HG02571 (cell line): ENCODE measurements at regions not wholly inside any gene's neighbourhood (a gene's known extent, or its start where the extent isn't known, plus 50 kb on each side); places are given as distances from the start of the nearest gene placed in this dataset.

Experiments
- ATAC-seq: cut with Tn5 transposase; IDR thresholded peaks from one replicate; pipeline ENCODE4 v1.9.1; 2021; ENCODE audit warnings: mild to moderate bottlenecking, moderate library complexity; ENCODE audit not compliant: unreplicated experiment

DNA sequence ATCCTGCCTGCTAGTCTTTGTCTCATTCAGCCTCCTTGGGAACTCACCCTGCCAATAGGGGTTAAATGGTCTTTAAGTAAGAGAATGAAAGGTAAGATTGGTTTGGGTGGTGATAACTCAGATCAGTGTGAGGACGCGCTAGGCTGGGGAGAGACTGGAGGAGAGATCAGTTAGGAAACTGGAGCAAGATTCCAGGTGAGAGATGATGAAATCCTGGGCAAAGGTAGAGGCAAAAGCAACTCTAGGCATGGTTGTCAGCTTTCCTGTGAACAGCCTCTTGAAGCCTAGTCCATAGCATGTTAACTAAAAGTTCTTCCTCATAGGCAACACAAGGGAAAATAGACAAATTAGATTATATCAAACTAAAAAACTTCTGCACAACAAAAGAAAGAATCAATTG, 145.2 kb upstream of the ANKRD28 start:
- no peak for ATAC-seq

DNA sequence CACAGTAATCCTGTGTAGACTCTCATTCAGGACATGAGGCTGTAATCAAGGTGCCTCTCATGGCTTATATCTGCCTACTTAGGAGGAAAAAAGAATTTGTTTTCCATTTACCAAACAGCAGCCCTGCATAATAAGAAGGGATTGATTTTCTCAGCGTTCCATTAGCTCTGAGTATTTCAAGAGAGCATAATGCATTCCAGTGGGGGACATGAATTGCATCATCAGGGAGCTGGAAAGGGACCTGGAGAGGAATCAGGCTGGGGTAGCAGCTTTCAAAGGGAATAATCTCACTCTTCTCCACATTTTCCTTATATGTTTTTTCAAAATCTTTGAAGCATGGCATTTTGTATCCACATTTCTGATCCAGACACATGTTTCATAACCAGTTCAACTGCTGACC, 150.6 kb upstream of the ANKRD28 start:
- ATAC-seq, result no peak

DNA sequence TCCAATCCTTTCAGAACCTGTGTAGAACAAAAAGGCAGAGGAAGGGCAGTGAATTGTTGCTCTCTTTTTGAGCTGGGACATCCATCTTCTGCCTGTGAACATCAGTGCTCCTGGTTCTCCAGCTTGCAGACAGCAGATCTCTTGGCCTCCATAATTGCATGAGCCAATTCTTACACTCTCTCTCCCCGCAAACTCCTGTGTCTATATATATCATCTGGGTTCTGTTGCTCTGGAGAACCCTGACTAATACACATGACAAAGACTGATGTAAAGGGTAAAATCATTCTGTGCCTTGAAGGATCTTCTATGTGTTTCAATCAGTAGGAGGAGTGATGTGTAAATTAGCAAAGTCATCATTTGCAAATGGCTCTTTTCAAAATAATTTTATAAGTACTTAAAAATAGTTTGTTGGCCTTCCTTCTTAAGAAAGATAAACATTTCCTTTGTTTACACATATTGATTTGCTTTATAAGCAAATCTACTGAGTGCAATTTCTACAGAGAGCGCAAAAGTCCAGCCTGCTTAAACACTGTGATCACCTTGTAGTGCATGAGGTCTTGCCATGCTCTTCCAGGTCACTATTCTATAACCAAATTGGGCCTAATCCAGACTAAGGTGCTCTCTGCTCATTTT, 154.9 kb upstream of the ANKRD28 start:
- ATAC-seq, result no peak

DNA sequence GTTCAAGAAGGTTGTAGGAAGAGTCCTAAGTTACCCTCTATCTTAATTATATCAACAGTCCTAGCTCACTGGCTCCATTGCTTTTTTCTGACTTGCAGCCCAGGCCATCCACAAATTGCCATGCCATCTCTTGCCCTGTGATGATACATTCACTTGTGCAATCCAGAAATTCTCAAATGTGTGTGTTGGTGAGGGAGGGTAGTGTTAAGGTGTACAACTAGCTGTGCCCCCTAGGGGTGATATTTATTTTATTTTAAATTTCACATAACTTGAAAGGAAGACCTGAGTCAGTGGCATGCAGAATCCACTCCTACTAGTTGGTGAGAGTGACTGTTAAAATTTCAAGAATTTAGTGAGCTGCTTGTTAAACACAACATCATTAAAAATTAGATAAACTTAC, 156.1 kb upstream of the ANKRD28 start:
- ATAC-seq, result no peak

DNA sequence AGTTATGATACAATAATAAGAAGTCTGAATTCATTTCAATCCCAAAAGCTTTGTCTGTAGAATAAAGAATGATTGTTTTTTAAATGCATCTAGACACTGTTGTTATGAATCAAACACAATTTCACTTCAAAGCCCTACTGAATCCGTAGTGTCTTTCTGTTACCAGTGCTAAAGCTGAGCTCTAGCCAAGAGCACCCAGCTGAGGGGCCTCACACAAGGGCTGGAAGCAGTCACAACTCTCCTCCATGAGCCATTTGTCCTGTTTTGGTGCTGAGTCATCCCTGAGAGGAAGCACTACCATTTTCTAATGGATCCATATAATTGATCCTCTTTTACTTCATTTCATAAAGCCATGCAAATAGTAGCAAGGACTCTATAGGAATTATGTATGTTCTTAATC, 158.2 kb upstream of the ANKRD28 start:
- ATAC-seq, result no peak

DNA sequence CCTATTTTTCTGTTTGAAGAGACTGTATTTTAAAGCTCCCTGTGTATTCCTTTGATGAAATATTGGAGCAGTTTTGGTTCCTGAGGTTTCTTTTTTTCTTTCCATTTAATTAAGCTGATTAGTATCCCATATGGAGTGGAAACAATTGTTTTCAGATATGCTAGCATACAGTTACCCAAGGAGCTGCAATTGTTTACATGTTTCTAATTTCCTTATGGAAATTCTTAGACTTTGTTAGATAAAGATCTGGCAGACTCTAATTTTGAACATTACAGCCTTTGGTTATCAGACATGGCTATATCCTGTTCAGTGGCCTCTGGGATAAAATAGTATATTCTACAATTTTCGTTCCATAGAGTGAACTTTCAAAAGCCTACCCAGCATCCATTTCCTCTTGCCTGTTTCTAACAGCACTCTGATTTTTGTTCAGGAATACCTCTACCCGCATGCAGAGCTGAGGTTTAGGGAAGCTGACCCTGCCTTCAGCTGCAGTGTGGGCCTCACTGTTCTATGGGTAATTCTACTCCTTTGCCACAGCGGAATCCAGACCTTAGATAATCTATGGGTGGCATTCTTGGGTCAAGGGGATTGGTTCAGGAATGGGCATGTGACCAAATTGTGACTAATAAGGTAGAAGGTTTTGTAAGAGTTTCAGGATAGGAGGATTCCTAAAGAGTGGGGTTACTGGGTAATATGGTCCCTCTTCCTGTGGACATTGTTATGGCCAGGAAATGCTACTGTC, 161.1 kb upstream of the ANKRD28 start:
- no peak for ATAC-seq

DNA sequence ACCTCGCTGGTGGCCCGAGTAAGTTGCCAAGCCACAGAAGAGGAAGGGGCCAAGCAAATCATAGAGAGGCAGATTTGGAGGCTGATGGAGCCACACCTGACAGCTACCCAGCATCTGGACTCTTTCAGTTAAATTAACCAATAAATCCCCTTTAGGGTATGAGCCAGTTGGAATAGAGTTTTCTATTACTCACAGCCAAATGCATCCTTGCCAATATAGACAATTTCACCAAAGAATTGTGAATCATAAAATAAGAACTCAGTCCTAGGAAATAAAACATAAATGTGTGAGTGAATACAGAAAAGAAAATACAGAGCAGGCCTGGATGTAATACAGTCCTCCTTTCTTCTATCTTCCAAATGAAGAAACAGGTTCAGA, 161.6 kb upstream of the ANKRD28 start:
- ATAC-seq, result no peak

DNA sequence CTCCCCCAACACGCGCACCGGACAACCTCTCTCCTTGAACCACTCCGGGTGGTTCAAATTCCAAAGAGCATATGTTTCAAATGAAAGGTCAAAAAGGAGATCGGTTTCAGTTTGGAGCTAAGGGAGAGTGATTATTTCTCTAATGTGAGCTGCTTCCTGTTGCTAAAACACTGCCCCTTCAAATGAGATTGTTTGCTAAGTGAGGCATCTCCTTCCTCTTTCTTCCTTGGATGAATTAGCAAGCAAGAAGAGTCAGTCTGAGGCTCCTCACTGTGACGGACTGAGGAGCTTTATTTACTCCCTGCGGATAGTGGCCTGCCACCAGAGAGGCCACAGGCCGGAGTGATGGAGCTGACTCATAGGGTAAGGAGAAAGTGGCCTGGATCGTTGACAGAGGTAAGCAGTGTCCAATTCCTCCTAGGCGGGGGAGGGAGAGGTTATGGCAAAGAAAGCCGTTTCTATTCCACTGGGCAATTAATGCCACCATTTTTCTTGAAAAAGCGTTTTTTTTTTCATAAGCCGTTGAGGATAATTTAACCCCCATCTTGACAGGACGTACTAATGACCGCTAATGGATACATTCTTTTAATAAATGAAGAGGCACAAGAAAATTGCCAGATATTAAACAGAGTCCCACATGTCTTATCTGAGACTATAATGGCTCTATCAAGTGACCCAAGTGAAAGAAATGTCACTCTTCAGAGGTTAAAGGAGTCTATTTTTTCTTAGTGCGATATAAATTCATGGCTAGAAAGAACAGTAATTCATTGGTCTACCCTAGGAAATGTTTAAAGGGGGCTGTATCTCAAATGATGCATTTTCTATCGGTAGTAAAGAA, 167.0 kb upstream of the ANKRD28 start:
- ATAC-seq, result no peak

DNA sequence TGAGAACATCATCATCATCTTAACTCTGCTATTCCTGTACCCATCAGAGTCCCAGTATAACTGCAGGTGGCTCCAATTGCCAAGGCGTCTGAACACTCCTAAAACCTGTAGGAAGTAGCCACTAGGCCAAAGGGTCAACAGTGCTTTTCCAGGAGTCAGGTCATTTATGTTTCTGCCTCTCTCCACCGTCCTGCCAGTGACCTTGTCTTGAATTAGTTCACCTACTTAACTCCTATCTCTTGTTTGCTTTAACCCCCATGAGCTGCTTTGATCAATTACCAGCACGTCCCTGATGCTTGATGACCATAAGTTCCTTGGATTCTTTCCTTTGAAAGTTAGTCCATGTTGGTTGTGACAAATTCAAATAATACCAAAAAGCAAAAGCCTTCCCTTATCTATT, 169.8 kb upstream of the ANKRD28 start:
- no peak for ATAC-seq

DNA sequence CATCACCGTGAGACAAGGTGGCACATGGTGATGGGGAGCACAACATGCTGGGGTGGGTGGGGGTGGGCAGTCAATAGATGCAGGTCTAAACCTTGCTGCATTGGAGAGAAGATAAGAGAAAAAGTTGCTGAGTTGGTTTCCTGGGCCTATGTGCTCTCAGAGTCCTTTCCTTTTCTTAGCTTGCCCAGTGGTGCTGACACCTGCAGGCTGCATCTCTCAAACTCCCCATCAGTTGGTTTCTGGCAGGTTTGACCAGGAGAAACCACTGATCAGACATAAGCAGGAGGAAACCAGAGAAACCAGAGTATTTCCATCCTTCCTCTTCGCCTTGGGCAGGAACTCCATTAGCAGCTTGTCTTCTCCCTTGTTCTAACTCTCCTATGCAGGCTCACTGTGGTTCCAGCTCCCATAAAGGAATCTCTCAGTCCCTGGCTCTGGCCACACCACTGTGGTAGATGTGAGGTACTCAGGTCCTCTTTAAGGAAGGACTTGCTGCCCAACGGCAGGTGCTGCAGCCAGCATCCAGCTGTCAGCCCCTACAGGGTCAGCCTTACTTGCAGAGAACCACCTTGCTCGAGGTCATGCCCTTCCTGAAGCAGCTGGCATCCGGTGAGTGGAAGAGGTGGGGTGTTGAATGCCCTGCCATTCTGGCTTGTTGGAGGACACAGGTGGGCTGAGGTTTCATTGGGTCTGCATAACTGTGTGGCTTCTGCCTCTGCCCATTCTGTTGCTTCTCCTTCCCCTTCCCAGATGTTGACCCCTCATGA, 172.3 kb upstream of the ANKRD28 start:
- ATAC-seq, result no peak

DNA sequence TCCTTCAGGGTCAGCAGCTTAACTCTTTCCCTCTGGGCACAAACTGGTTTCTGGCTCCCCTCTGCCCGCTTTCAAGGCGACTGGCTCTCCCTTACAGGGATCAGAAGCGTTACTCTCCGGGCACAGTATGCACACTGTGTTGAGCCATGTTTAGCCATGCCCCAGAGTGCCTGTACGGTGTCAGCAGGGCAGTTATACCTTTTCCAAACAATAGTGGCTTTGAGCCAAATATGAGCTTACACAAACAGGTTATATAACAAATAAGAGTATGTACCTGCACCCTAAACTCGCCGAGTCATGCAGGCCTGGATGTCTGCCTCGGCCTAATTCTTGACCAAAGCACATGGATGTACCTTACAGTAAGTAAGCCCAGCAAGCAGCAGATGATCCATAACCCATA, 175.6 kb upstream of the ANKRD28 start:
- no peak for ATAC-seq

DNA sequence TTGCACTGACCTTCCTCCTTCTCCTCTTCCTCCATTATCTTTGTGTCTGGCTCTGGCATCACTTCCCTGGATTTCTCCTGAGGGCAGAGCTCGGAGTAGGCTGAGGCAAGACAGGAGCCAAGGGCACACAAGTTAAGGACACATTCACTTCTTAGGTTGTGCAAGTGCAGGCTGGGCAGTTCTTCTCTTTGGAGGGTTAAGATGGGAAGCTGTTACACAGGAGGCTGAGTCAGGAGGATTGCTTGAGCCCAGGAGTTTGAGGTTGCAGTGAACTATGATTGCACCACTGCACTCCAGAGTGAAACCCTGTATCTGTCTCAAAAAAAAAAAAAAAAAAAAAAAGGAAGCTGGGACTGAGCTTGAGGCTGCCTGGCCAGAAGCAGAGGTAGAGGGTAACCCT, 176.2 kb upstream of the ANKRD28 start:
- no peak for ATAC-seq

DNA sequence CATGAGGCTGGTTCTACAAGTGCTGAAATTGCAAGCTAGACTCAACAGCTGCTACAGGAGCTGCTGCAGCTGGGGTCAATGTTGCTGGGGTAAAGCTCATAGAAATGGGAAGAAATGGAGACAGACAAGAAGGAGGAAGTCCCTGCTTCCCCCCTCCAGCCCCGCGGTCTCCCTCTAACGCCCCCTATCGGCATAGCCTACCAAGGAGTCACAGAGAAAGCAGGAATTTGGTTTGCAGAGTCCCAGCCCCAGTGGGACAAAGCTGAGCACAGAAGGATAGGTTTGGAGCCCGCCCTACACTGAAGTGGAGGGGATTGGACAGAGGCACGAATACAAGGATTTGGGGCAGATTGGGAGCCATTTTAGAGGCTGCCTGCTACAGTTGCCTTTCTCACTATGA, 176.9 kb upstream of the ANKRD28 start:
- ATAC-seq, result no peak

DNA sequence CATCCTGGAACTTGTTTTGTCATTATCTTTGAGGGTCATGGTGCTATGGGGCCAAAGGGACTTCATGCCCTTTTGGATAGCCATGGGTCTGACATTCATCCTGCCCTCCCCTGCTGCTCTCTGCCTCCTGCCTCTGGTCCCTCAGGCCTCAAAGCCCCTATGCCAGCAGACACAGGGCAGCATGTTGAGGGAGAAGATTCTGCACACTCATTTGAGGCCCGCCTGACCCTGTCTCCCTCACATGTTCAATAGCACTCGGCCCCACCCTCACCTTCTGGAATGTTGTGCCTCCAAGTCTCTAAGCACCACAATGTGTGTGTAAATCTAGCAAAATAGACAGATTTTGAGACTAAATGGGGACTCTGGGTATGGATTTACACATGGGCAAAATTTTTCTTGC, 178.7 kb upstream of the ANKRD28 start:
- no peak for ATAC-seq

DNA sequence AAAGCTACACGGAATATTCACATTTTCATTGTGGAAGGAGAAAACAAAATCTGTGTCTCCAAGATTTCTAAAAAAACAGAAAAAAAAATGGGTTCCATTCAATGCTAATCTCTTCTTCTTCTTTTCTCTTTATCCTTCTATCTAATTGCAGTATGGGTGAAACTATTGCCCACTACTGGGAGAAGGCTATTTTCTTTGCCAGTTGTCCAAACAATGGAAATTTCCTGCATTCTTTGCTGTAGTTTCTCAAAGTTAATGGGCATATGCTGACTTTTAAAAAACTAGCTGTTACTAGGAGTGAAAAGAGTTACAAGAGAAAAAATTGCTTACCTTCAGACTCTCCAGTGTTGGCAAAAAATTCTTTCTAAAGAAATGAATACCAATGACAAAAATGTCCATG, 179.3 kb upstream of the ANKRD28 start:
- ATAC-seq, result no peak

DNA sequence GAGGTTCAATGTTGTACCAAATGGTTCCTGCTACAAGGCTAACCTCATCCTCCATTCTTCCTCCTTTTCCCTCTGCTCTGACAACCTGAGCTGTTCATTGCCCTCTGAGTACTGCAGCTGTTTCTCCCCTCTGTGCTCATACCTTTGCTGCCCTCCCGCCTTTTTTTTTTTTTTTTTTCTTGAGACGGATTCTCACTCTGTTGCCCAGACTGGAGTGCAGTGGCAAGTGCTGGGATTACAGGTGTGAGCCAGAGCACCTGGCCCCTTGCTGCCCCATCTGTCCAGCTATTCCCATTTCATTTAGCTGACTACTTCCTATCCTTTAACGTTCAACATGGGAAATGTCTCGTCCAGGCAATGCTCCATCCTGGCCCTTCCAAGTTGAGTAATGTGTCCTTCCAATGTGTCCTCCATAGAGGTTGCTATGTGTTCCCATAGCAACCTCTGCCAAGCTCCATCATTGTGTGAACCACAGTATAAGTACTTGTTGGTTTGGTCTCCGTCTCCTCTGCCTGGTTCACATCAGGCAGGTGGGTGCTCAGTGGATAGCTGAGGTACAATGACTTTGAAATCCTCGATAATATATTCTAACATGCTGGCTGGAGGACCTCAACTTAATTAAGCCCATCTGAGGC, 179.9 kb upstream of the ANKRD28 start:
- no peak for ATAC-seq

DNA sequence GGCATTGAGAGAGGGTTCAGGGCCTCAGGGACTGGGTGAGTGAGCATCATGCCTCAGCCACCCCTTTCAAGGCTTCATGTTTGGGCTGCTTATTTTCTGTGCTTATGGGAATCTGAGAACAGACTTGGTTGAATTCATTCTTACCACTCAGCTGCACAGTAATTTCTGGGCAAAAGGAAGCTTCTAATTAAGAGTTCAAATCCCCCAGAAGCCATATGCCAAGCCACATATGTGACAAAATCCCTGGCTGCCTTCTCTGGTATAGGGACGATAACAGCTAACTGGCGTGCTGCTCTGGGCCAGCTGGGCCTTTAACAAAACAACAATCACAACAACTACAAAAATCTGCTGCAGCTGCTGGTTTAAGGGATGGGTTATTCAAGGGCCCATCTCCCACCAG, 181.0 kb upstream of the ANKRD28 start:
- ATAC-seq, result no peak

DNA sequence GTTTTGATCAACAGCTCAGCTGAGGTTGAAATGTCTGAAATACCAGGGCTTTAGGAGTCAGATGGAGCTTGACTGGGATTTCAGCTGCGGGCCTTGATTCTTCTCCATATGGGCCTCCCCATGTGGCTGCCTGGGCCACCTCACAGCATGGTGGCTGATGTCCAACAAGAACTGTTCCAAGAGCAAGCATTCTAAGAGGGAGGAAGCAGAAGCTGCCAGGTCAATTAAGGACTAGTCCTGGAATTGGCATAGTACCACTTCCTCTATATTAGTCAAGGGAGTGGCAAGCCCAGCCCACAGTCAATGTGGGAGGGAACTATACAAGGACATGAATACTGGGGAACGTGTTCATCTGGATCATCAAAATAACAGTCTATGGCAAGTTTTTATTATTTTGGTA, 181.7 kb upstream of the ANKRD28 start:
- no peak for ATAC-seq

DNA sequence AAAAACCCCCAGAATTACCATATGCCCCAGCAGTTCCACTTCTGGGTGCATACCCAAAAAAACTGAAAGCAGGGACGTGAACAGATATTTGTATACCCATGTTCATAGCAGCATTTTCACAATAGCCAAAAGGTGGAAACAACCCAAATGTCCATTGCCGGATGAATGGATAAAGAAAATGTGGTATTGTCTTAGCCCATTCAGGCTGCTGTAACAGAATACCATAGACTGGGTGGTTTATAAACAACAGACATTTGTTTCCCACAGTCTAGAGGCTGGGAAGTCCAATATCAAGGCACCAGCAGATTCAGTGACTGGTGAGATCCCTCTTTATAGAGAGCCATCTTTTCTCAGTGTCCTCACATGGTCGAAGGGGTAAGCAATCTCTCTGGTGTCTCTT, 182.1 kb upstream of the ANKRD28 start:
- ATAC-seq, result no peak

DNA sequence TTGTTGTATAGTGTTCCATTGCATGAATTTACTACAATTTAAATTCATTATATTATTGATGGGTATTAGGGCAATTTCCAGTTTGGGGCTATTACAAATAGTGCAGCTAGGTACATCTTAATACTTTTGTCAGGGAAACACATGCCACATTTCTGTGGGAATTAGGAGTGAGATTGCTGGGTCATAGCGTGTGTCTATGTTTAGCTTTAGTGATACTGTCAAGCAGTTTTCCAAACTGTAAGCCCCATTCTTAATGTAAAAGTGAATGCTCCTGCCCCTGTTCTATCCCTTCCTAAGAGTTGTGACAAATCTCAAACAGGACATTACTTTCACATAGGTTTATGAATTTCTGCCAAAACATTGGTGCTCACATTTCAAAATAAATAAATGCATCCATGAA, 184.5 kb upstream of the ANKRD28 start:
- ATAC-seq, result no peak

DNA sequence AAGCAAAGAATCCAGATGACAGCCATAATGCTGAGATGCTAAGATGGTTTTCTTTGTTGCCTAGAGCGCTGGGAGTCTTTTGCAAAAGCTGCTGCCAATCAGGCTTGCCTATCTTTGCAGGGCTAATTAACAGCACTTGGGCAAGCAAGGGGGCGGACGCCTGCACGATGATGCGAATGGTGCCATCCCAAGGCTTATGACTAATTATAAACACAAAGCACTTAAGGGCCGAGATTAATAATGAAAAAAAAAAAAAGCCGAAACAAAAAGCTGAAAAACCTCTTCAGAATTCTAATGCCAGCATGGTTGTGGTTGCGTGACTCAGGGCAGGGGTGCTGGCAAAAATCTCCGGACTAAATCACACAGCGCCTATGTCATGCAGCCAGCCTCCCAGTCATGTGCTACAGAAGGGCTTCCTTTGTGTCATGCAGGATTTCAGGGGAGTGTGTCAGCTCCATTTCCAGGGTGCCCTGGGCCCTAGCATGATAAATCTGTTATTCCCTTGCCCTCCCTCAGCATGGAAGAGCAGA, 185.0 kb upstream of the ANKRD28 start:
- no peak for ATAC-seq
